ENCODE measurements at regions not wholly inside any gene's neighbourhood (a gene's known extent, or its start where the extent isn't known, plus 50 kb on each side); places are given as distances from the start of the nearest gene placed in this dataset.

GRCh38 chr5:62767077-62767476 lies 188.5 kb downstream of the LRRC70 start:
- Histone ChIP-seq H3K18ac (ENCODE audit: insufficient read length, low read depth, low read length) (no peak overlapping the region), H3K4me2 (ENCODE audit: insufficient read depth, insufficient read length, low read length) (no peak overlapping the region)
- H3K4me3 Mint-ChIP-seq, result no peak overlapping the region

More at GRCh38 chr5:62767077-62767476, 188.5 kb downstream of the LRRC70 start:
- H2BK120ac ChIP-seq (ENCODE audit: low read depth, low read length, poor library complexity, severe bottlenecking), result no peak overlapping the region
- no peaks in the 10 kb centered on the region for H3K9me3 ChIP-seq (ENCODE audit: control insufficient read depth, low read depth, low read length)
- no peaks in the 10 kb centered on the region for H4K20me1 ChIP-seq (ENCODE audit: control insufficient read depth, insufficient read depth, insufficient read length)
- H3K4ac ChIP-seq (ENCODE audit: low read depth, low read length), result no peak overlapping the region
- no peaks in the 10 kb centered on the region for H3K9me3 Mint-ChIP-seq
- no CpG with 5 or more reads among the region's 2 CpGs for WGBS (ENCODE audit: extremely low coverage, insufficient read length, low lambda C conversion rate)
- no peaks in the 10 kb centered on the region for H3K27me3 ChIP-seq (ENCODE audit: insufficient read depth, low read length)
- no peaks in the 10 kb centered on the region for H3K36me3 Mint-ChIP-seq (ENCODE audit: insufficient read depth in 1 of 3, low read depth in 3 of 3)
- no peaks in the 10 kb centered on the region for H3K4me1 Mint-ChIP-seq
- H2BK15ac ChIP-seq (ENCODE audit: low read depth, low read length), result no peak overlapping the region
- no peak overlapping the region for H3T11ph ChIP-seq (ENCODE audit: low read length)
- H3K9ac ChIP-seq (ENCODE audit: extremely low read depth, insufficient read length, low read length), result no peak overlapping the region
- H4K91ac ChIP-seq (ENCODE audit: insufficient read length, low read depth, low read length), result no peak overlapping the region
- H2BK20ac ChIP-seq (ENCODE audit: low read depth, low read length, poor library complexity, severe bottlenecking), result no peak overlapping the region
- no peak overlapping the region for H2BK5ac ChIP-seq (ENCODE audit: insufficient read length, low read length)
- no peak overlapping the region for H3K27ac Mint-ChIP-seq
- H3K56ac ChIP-seq (ENCODE audit: insufficient read length, low read depth, low read length), result no peak overlapping the region
- TF ChIP-seq, protein P1, sequence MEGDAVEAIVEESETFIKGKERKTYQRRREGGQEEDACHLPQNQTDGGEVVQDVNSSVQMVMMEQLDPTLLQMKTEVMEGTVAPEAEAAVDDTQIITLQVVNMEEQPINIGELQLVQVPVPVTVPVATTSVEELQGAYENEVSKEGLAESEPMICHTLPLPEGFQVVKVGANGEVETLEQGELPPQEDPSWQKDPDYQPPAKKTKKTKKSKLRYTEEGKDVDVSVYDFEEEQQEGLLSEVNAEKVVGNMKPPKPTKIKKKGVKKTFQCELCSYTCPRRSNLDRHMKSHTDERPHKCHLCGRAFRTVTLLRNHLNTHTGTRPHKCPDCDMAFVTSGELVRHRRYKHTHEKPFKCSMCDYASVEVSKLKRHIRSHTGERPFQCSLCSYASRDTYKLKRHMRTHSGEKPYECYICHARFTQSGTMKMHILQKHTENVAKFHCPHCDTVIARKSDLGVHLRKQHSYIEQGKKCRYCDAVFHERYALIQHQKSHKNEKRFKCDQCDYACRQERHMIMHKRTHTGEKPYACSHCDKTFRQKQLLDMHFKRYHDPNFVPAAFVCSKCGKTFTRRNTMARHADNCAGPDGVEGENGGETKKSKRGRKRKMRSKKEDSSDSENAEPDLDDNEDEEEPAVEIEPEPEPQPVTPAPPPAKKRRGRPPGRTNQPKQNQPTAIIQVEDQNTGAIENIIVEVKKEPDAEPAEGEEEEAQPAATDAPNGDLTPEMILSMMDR (conservative IDR thresholded peaks at IDR 0.05), result no peak
- H2AFZ ChIP-seq (ENCODE audit: low read length), result no peak overlapping the region
- H3K23me2 ChIP-seq (ENCODE audit: insufficient read length, low read depth, low read length, poor library complexity, severe bottlenecking), result no peaks in the 10 kb centered on the region
- H2BK12ac ChIP-seq (ENCODE audit: insufficient read length, low read depth, low read length), result no peak overlapping the region
- DNase-seq, result no peak
- H3K27ac ChIP-seq (ENCODE audit: insufficient read length, low read depth, low read length), result no peak overlapping the region
- H3K27me3 Mint-ChIP-seq (ENCODE audit: low read depth), result no peaks in the 10 kb centered on the region
- no peaks in the 10 kb centered on the region for H3K79me1 ChIP-seq (ENCODE audit: insufficient read depth, low read depth, low read length, poor library complexity, severe bottlenecking)
- H3K23ac ChIP-seq (ENCODE audit: insufficient read length, low read depth, low read length), result no peak overlapping the region
- no peaks in the 10 kb centered on the region for H3K79me2 ChIP-seq (ENCODE audit: insufficient read depth, low read length)
- no peak overlapping the region for H3K14ac ChIP-seq (ENCODE audit: insufficient read depth, low read length)
- no peak overlapping the region for H4K8ac ChIP-seq (replicated peaks; ENCODE audit: insufficient read length, low read depth, low read length)
- no peak overlapping the region for H2AK5ac ChIP-seq (ENCODE audit: insufficient read length, low read length)
- H4K5ac ChIP-seq (ENCODE audit: insufficient read length, low read depth, low read length), result no peak overlapping the region
- no peaks in the 10 kb centered on the region for H3K4me1 ChIP-seq (ENCODE audit: insufficient read depth, low read length)

Data from H9 (cell line).